ENCODE measurements at regions not wholly inside any gene's neighbourhood (a gene's known extent, or its start where the extent isn't known, plus 50 kb on each side); places are given as distances from the start of the nearest gene placed in this dataset.

GRCh38 chr18:78675231-78675630 is 304.4 kb upstream of the SALL3 start:
- no peaks in the 10 kb centered on the region for H3K9me3 ChIP-seq (ENCODE audit: control insufficient read depth, low read length)
- H3K4me3 ChIP-seq (ENCODE audit: extremely low read depth, insufficient read depth, low read length, poor library complexity, severe bottlenecking) = no peak overlapping the region
- no peak overlapping the region for H3K27ac ChIP-seq (ENCODE audit: low read depth, low read length, severe bottlenecking)
- no peaks in the 10 kb centered on the region for H3K4me1 ChIP-seq (ENCODE audit: control insufficient read depth, insufficient read depth, low read length, poor library complexity, severe bottlenecking)
- no peaks in the 10 kb centered on the region for H3K36me3 ChIP-seq (ENCODE audit: control insufficient read depth, insufficient read depth, low read length)
- WGBS, 2 experiments (ENCODE audit: insufficient coverage in 2 of 2) = 91 to 96% methylated on average over 3 to 6 of the region's 8 CpGs

- H3K36me3 ChIP-seq (ENCODE audit: control insufficient read depth, insufficient read depth, low read length) = no peaks in the 10 kb centered on the region
- WGBS, 2 experiments (ENCODE audit: insufficient coverage in 2 of 2) = 91 to 93% methylated on average over 16 to 18 of the region's 19 CpGs
- no peak overlapping the region for H3K27ac ChIP-seq (ENCODE audit: low read depth, low read length, severe bottlenecking)
- H3K9me3 ChIP-seq (ENCODE audit: control insufficient read depth, low read length) = no peaks in the 10 kb centered on the region
- no peaks in the 10 kb centered on the region for H3K4me1 ChIP-seq (ENCODE audit: control insufficient read depth, insufficient read depth, low read length, poor library complexity, severe bottlenecking)
- H3K4me3 ChIP-seq (ENCODE audit: extremely low read depth, insufficient read depth, low read length, poor library complexity, severe bottlenecking) = no peak overlapping the region
Observed at GRCh38 chr18:78676622-78677482, 302.8 kb upstream of the SALL3 start.

- no peaks in the 10 kb centered on the region for H3K4me1 ChIP-seq (ENCODE audit: control insufficient read depth, insufficient read depth, low read length, poor library complexity, severe bottlenecking)
- no peak overlapping the region for H3K27ac ChIP-seq (ENCODE audit: low read depth, low read length, severe bottlenecking)
- H3K4me3 ChIP-seq (ENCODE audit: extremely low read depth, insufficient read depth, low read length, poor library complexity, severe bottlenecking) = no peak overlapping the region
- WGBS, 2 experiments (ENCODE audit: insufficient coverage in 2 of 2) = 85 to 90% methylated on average over 20 to 24 of the region's 25 CpGs
- no peaks in the 10 kb centered on the region for H3K9me3 ChIP-seq (ENCODE audit: control insufficient read depth, low read length)
- H3K36me3 ChIP-seq (ENCODE audit: control insufficient read depth, insufficient read depth, low read length) = no peaks in the 10 kb centered on the region
Observed at GRCh38 chr18:78677483-78678317, 301.9 kb upstream of the SALL3 start.

GRCh38 chr18:78678318-78678695 is 301.3 kb upstream of the SALL3 start:
- Histone ChIP-seq H3K36me3 (ENCODE audit: control insufficient read depth, insufficient read depth, low read length) (no peaks in the 10 kb centered on the region), H3K9me3 (ENCODE audit: control insufficient read depth, low read length) (no peaks in the 10 kb centered on the region), H3K4me3 (ENCODE audit: extremely low read depth, insufficient read depth, low read length, poor library complexity, severe bottlenecking) (no peak overlapping the region), H3K27ac (ENCODE audit: low read depth, low read length, severe bottlenecking) (no peak overlapping the region), H3K4me1 (ENCODE audit: control insufficient read depth, insufficient read depth, low read length, poor library complexity, severe bottlenecking) (no peaks in the 10 kb centered on the region)
- 71 to 73% methylated on average over 5 of the region's 8 CpGs for WGBS, 2 experiments (ENCODE audit: insufficient coverage in 2 of 2)

- Histone ChIP-seq H3K9me3 (ENCODE audit: control insufficient read depth, low read length) (no peaks in the 10 kb centered on the region), H3K27ac (ENCODE audit: low read depth, low read length, severe bottlenecking) (no peak overlapping the region), H3K4me3 (ENCODE audit: extremely low read depth, insufficient read depth, low read length, poor library complexity, severe bottlenecking) (no peak overlapping the region), H3K4me1 (ENCODE audit: control insufficient read depth, insufficient read depth, low read length, poor library complexity, severe bottlenecking) (no peaks in the 10 kb centered on the region), H3K36me3 (ENCODE audit: control insufficient read depth, insufficient read depth, low read length) (no peaks in the 10 kb centered on the region)
- 90 to 98% methylated on average over 5 to 9 of the region's 9 CpGs for WGBS, 2 experiments (ENCODE audit: insufficient coverage in 2 of 2)
Observed at GRCh38 chr18:78679031-78679430, 300.6 kb upstream of the SALL3 start.

- 82 to 85% methylated on average over 6 to 12 of the region's 17 CpGs for WGBS, 2 experiments (ENCODE audit: insufficient coverage in 2 of 2)
- Histone ChIP-seq H3K27ac (ENCODE audit: low read depth, low read length, severe bottlenecking) (no peak overlapping the region), H3K9me3 (ENCODE audit: control insufficient read depth, low read length) (no peaks in the 10 kb centered on the region), H3K36me3 (ENCODE audit: control insufficient read depth, insufficient read depth, low read length) (no peaks in the 10 kb centered on the region), H3K4me3 (ENCODE audit: extremely low read depth, insufficient read depth, low read length, poor library complexity, severe bottlenecking) (no peak overlapping the region), H3K4me1 (ENCODE audit: control insufficient read depth, insufficient read depth, low read length, poor library complexity, severe bottlenecking) (no peaks in the 10 kb centered on the region)
Observed at GRCh38 chr18:78679613-78680260, 299.9 kb upstream of the SALL3 start.

GRCh38 chr18:78681396-78681795 is 298.2 kb upstream of the SALL3 start:
- Histone ChIP-seq H3K4me1 (ENCODE audit: control insufficient read depth, insufficient read depth, low read length, poor library complexity, severe bottlenecking) (no peaks in the 10 kb centered on the region), H3K9me3 (ENCODE audit: control insufficient read depth, low read length) (no peaks in the 10 kb centered on the region), H3K4me3 (ENCODE audit: extremely low read depth, insufficient read depth, low read length, poor library complexity, severe bottlenecking) (no peak overlapping the region), H3K27ac (ENCODE audit: low read depth, low read length, severe bottlenecking) (no peak overlapping the region), H3K36me3 (ENCODE audit: control insufficient read depth, insufficient read depth, low read length) (no peaks in the 10 kb centered on the region)
- whole genome bisulfite sequencing, 2 experiments (ENCODE audit: insufficient coverage in 2 of 2) = 88 to 92% methylated on average over 9 to 12 of the region's 12 CpGs

GRCh38 chr18:78681934-78682333 is 297.7 kb upstream of the SALL3 start:
- WGBS, 2 experiments (ENCODE audit: insufficient coverage in 2 of 2) = 91 to 92% methylated on average over 9 to 11 of the region's 12 CpGs
- Histone ChIP-seq H3K36me3 (ENCODE audit: control insufficient read depth, insufficient read depth, low read length) (no peaks in the 10 kb centered on the region), H3K27ac (ENCODE audit: low read depth, low read length, severe bottlenecking) (no peak overlapping the region), H3K4me1 (ENCODE audit: control insufficient read depth, insufficient read depth, low read length, poor library complexity, severe bottlenecking) (no peaks in the 10 kb centered on the region), H3K9me3 (ENCODE audit: control insufficient read depth, low read length) (no peaks in the 10 kb centered on the region), H3K4me3 (ENCODE audit: extremely low read depth, insufficient read depth, low read length, poor library complexity, severe bottlenecking) (no peak overlapping the region)

GRCh38 chr18:78682716-78683115 is 296.9 kb upstream of the SALL3 start:
- Histone ChIP-seq H3K9me3 (ENCODE audit: control insufficient read depth, low read length) (no peaks in the 10 kb centered on the region), H3K27ac (ENCODE audit: low read depth, low read length, severe bottlenecking) (no peak overlapping the region), H3K4me1 (ENCODE audit: control insufficient read depth, insufficient read depth, low read length, poor library complexity, severe bottlenecking) (no peaks in the 10 kb centered on the region), H3K4me3 (ENCODE audit: extremely low read depth, insufficient read depth, low read length, poor library complexity, severe bottlenecking) (no peak overlapping the region), H3K36me3 (ENCODE audit: control insufficient read depth, insufficient read depth, low read length) (no peaks in the 10 kb centered on the region)
- WGBS, 2 experiments (ENCODE audit: insufficient coverage in 2 of 2) = 76 to 87% methylated on average over 10 to 11 of the region's 13 CpGs

- no peaks in the 10 kb centered on the region for H3K36me3 ChIP-seq (ENCODE audit: control insufficient read depth, insufficient read depth, low read length)
- no peak overlapping the region for H3K27ac ChIP-seq (ENCODE audit: low read depth, low read length, severe bottlenecking)
- 87 to 88% methylated on average over 11 to 15 of the region's 26 CpGs for WGBS, 2 experiments (ENCODE audit: insufficient coverage in 2 of 2)
- H3K4me3 ChIP-seq (ENCODE audit: extremely low read depth, insufficient read depth, low read length, poor library complexity, severe bottlenecking) = no peak overlapping the region
- H3K9me3 ChIP-seq (ENCODE audit: control insufficient read depth, low read length) = no peaks in the 10 kb centered on the region
- H3K4me1 ChIP-seq (ENCODE audit: control insufficient read depth, insufficient read depth, low read length, poor library complexity, severe bottlenecking) = no peaks in the 10 kb centered on the region
Observed at GRCh38 chr18:78683191-78684010, 296.2 kb upstream of the SALL3 start.

All from mesodermal cell (in vitro differentiated cells).